ENCODE measurements at regions not wholly inside any gene's neighbourhood (a gene's known extent, or its start where the extent isn't known, plus 50 kb on each side); places are given as distances from the start of the nearest gene placed in this dataset.
"Not testable (repeated sequence)": the region's sequence is repeated elsewhere in the genome, so short reads cannot be mapped to it uniquely, and the experiment has no call there.

DNA sequence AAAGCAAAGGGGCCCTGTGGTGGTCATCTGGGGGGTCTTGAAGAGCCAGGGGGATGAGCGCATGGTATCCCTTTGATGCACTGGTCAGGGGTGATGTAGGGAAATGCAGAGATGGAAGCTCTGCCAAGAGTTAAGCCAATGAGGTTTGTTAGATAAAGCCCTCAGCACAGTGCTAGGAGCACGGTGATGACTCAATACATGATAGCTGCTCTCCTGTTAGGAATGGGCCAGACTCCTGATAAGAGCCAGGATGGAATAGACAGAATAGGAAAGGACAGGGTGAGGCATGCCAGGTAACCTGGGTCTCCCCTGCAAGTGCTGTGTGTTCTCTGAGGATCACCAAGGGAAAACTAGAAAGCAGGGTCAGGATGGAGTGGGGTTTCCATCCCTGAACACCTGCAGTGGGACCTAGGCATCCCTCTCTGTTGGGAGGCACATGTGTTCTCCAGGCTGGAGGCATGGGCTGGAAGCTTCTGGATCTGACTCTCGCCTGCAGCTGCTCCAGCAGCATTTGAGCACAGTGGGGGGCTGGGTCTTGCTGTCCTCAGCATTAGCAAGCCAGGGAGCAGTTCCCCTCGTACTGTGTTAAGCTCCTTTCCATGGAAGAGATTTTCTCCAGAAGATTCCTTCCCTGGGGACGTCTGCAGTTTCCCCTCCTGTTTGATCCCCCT lies 71.8 kb upstream of the TIAM2 start:
- no peak for DNase-seq

DNA sequence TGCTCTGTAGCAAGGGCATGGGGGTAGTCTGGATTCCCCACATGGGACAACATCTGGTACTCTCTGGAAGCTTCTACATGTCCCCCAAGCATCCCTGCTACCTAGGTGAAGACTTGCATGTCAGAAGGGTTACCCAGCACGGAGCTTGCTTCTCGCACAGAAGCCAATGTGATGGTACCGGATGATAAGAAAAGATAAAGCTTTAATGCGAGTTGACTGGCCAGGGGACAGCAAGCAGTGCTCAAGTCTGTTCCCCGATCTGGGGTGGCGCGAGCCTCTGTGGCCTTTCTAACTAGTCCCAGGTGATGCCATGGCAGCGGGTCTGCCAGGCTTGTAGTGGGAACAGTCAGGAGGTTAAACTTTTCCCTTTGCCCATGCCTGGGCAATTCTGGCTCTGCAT lies 70.0 kb upstream of the TIAM2 start:
- no peak for DNase-seq

DNA sequence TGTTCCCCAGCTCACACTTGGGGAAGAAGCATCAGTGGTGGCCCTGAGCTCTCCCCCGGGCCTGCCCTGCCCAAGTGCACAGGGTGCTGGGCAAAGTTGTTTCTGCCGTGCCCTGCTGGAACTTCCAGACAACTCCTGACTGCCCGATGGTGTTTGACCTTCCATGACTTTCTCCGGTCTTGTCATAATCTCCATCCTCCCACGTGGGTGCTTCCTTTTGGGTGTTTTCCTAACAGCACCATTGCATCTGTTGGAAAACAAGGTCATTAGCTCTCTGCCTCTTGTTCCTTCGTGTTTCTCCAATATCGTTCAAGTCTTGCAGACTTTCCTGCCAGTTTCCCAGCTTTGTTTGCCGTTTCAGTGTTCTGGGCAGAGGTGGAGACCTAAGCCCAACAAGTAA lies 68.7 kb upstream of the TIAM2 start:
- DNase-seq: no peak

- peak; percentile 44 for DNase-seq
Observed at GRCh38 chr6:154928325-154928922, 66.7 kb upstream of the TIAM2 start.

DNA sequence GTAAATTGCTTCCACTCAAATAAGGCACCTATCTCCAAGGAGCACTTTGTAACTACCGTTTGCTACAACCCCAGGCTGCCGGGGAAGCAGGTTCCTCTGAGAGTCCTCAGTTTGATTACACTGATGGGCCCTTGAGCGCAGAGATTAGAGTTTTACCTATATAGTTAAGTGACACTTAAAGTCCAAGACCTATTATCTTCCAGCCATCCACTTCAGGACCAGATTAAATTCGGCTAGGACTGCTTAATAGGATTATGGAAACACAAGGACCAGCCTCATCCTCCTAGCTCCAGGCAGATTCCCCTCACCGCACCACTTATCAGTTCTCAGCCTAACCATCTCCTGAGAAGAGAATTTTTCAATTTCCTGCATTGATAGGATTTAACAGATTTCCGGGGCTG lies 64.7 kb upstream of the TIAM2 start:
- no peak for DNase-seq

DNA sequence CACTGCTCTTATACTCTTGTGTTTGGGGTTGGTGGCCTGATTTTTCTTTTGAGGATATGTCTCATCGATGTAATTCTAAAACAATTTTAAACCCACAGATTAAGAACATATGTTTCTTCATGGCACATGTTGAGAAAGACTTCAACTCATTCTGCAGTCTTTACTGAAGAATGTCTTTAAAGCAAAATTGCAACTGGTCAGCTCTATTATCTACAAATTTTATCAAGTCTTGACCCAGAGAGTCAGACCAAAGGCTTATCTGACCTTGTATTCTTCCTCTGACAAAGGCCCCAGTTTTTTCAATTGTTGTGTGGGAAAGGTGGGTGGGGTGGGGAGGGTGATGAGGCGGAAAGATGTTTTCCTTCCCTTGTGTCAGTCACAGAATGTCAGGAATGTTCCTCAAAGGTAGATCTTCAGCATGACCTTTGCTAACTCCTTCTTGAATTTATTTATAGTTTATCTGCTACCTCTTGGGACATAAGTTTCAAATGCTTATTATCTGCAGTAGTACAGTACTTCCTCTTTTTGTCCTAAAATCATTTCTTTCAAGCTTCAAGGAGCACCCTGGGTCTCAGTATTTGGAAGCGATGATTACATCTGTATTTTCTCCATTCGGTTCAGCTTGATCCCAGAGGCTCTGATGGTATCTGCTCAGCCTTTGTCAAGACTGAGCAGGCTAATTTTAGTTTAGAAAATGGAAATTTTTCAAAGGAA lies 63.2 kb upstream of the TIAM2 start:
- DNase-seq: no peak

DNA sequence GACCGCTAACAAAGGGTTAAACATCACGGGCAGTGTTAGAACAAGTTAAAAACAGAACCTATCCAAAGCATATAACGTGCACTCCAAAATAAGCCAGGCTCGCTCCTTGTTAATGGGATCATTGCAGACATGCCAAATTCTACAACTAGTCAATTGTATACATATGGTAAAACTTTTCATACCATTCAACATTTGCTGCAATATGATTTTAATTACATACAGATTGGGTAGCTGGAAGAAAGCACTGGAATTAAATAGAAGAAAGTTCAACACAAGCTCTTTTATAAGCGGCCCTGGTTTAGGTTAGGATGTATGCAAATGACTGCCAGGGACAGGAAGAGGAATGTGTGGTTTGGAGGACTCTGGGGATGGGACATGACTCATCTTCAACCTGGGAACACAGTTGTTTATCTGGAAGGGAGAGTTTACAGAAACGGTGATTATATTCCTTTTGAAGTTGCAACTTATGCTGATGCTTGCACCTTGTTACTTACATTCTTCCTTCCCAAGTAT lies 62.5 kb upstream of the TIAM2 start:
- DNase-seq: no peak

- DNase-seq: no peak
Observed at GRCh38 chr6:154933181-154933827, 61.8 kb upstream of the TIAM2 start.

DNA sequence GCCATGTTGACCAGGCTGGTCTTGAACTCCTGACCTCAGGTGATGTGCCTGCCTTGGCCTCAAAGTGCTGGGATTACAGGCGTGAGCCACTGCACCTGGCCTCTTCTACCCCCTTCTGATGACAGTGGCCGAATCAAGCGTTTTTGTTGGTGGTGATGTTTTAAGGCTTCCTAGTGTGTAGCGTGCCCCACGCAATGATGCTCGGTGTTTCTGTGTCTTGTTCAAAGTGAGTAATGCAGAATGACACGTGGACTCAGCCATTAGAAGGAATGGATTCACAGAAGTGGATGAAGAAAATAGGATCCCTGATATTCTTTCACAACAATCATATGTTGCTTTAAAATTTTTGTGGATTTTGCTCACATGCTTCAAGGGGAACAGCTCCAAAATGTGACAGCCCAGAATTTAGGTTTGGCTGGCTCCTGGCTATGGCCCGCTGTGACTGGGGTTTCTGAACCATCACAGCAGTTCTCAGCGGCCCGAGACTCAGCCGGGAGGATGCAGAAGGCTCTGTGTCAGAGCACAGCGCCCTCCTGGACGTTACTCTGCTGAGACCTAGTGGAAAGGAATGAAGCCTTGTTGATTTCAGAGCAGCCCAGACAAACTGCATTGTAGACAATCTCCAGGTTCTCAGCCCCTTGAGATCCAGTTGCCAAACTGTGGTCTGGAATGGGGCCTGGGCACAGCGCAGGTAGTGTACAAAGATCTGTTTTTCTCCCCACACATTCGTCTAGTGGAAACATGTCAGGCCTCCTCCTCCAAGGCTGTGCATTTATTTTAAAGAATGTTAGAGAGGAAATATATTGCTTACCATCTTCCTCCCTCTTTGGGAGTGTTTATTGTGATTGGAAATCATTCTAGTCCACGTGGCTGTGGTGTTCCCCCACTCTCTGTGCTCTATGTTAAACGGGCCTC lies 57.6 kb upstream of the TIAM2 start:
- DNase-seq: no peak

DNA sequence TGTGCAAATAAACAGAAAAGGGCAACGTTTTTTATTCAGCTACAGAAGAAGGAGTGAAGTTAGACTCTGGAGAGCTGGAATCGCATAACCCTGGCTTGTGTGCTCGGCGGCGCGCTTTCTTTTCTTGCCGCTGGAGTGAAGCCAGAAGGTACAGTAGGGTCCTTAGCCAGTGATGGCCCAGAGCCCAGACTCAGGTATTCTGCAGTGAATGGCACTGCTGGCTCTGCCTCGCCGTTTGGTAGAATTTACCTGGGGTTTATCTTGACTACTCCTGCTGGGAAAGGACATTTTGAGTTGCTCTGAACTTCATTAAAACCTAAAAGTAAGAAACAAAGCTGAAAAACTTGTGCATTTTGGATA lies 56.9 kb upstream of the TIAM2 start:
- DNase-seq: no peak

DNA sequence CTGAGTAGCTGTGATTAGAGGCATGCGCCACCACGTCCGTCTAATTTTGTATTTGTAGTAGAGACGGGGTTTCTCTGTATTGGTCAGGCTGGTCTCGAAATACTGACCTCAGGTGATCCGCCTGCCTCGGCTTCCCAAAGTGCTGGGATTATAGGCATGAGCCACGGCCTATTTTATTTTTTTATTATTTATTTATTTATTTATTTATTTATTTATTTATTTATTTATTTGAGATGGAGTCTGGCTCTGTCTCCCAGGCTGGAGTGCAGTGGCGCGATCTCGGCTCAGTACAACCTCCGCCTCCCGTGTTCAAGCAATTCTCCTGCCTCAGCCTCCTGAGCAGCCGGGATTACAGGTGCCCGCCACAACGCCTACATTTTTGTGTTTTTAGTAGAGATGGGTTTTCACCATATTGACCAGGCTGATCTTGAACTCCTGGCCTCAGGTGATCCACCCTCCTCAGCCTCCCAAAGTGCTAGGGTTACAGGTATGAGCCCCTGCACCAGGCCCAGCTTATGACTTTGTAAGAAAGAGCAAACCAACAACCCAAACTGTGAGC lies 56.3 kb upstream of the TIAM2 start:
- not testable (repeated sequence) for DNase-seq

- DNase-seq: no peak
Observed at GRCh38 chr6:154942770-154943169, 52.3 kb upstream of the TIAM2 start.

- DNase-seq: no peak
Observed at GRCh38 chr6:154945271-154945890, 49.7 kb upstream of the TIAM2 start.
